ENCODE measurements at regions not wholly inside any gene's neighbourhood (a gene's known extent, or its start where the extent isn't known, plus 50 kb on each side); places are given as distances from the start of the nearest gene placed in this dataset.

DNA sequence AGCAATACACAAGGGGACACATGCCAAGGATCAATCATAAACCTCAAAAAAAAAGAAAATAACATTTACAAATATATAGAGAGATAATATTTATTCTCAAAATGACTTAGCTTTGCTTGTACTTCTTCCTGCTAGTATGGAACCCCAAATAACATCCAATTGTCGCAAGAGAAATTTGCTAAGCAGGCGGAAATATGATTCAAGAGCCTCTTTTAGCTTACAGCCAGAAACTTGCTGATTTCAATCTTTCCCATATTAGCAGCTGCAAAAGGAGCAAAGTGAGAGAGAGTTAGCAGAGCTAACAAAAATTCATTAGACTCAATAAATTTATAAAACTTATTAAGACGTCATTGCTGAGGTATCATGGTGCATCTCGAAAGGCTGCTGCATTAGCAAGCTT is 294.9 kb downstream of the FSIP2 start:
- Histone ChIP-seq H3K27ac (ENCODE audit: low read length) (no peak overlapping the region), H3K9me3 (ENCODE audit: control insufficient read depth, insufficient read depth, low read depth, low read length) (no peaks in the 10 kb centered on the region), H3K36me3 (ENCODE audit: control insufficient read depth, insufficient read depth, low read length) (no peaks in the 10 kb centered on the region), H3K4me1 (ENCODE audit: control insufficient read depth, insufficient read depth, low read length) (no peaks in the 10 kb centered on the region), H3K4me3 (ENCODE audit: low read depth in 2 of 2, low read length in 2 of 2) (no peak overlapping the region), H3K27me3 (ENCODE audit: control insufficient read depth, insufficient read depth, low read length) (no peaks in the 10 kb centered on the region)
- BruUV-seq (replicated peaks) = no TSS peak
- TF ChIP-seq TCF7L2 (IDR thresholded peaks at IDR 0.05; ENCODE audit: low read depth, low read length) (no peak), POLR2AphosphoS5 (IDR thresholded peaks at IDR 0.05; ENCODE audit: low read depth, low read length) (no peak), SIN3A (IDR thresholded peaks at IDR 0.05; ENCODE audit: borderline replicate concordance, insufficient read depth, low read depth, low read length) (no peak)
- TF ChIP-seq, protein P1, sequence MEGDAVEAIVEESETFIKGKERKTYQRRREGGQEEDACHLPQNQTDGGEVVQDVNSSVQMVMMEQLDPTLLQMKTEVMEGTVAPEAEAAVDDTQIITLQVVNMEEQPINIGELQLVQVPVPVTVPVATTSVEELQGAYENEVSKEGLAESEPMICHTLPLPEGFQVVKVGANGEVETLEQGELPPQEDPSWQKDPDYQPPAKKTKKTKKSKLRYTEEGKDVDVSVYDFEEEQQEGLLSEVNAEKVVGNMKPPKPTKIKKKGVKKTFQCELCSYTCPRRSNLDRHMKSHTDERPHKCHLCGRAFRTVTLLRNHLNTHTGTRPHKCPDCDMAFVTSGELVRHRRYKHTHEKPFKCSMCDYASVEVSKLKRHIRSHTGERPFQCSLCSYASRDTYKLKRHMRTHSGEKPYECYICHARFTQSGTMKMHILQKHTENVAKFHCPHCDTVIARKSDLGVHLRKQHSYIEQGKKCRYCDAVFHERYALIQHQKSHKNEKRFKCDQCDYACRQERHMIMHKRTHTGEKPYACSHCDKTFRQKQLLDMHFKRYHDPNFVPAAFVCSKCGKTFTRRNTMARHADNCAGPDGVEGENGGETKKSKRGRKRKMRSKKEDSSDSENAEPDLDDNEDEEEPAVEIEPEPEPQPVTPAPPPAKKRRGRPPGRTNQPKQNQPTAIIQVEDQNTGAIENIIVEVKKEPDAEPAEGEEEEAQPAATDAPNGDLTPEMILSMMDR (IDR thresholded peaks at IDR 0.05) = no peak
- TF ChIP-seq, protein P2, sequence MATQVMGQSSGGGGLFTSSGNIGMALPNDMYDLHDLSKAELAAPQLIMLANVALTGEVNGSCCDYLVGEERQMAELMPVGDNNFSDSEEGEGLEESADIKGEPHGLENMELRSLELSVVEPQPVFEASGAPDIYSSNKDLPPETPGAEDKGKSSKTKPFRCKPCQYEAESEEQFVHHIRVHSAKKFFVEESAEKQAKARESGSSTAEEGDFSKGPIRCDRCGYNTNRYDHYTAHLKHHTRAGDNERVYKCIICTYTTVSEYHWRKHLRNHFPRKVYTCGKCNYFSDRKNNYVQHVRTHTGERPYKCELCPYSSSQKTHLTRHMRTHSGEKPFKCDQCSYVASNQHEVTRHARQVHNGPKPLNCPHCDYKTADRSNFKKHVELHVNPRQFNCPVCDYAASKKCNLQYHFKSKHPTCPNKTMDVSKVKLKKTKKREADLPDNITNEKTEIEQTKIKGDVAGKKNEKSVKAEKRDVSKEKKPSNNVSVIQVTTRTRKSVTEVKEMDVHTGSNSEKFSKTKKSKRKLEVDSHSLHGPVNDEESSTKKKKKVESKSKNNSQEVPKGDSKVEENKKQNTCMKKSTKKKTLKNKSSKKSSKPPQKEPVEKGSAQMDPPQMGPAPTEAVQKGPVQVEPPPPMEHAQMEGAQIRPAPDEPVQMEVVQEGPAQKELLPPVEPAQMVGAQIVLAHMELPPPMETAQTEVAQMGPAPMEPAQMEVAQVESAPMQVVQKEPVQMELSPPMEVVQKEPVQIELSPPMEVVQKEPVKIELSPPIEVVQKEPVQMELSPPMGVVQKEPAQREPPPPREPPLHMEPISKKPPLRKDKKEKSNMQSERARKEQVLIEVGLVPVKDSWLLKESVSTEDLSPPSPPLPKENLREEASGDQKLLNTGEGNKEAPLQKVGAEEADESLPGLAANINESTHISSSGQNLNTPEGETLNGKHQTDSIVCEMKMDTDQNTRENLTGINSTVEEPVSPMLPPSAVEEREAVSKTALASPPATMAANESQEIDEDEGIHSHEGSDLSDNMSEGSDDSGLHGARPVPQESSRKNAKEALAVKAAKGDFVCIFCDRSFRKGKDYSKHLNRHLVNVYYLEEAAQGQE (IDR thresholded peaks at IDR 0.05; ENCODE audit: insufficient read depth in 1 of 2, low read depth in 2 of 2, low read length in 1 of 2) = no peak
- ATAC-seq (no peak), DNase-seq (ENCODE audit: low read depth, low spot score) (no peak)
- in situ Hi-C loops (cut with HindIII; ENCODE audit: low pct_unique_long_range_greater_than_20kb, low sequenced_read_pairs) = no loop called here
- CTCF ChIA-PET = no interaction called here
- POLR2A ChIA-PET = no interaction called here
- intact Hi-C loops (cut with micrococcal nuclease; ENCODE audit: unreplicated experiment) = no loop called here

DNA sequence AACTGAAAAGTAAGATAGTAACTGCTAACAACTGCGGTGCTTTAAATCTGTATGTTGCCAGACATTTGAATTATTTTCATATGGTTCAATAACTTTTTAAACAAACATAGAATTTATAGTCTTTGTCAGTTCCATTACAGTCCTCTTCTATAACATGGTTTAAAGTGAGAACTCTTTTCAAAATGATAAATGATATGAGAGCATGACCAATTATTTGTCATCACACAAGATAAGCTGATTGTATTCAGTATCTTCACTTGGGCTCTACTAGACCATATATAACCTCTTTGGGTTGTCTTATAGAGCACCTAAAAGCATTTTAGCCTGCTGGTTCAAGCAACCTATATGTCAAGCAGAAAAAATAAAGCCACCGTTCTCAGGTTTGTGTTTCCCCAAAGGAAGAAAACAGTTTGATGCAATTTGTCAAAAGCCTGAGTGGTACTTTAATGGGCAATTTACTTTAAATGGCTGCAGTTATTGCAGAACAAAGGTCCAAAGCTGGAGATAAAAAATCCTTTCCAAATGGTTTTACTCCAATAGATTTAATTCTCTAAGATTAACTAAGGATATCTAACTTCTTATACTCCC is 298.4 kb downstream of the FSIP2 start:
- ATAC-seq (no peak), DNase-seq (ENCODE audit: low read depth, low spot score) (no peak)
- ChIA-PET CTCF (no interaction called here), POLR2A (no interaction called here)
- no peaks in the 10 kb centered on the region for H3K36me3 ChIP-seq (ENCODE audit: control insufficient read depth, insufficient read depth, low read length)
- in situ Hi-C loops (cut with HindIII; ENCODE audit: low pct_unique_long_range_greater_than_20kb, low sequenced_read_pairs) = no loop called here
- TF ChIP-seq, protein P1 (IDR thresholded peaks at IDR 0.05) = no peak
- TF ChIP-seq SIN3A (IDR thresholded peaks at IDR 0.05; ENCODE audit: borderline replicate concordance, insufficient read depth, low read depth, low read length) = no peak
- TF ChIP-seq, protein P2 (IDR thresholded peaks at IDR 0.05; ENCODE audit: insufficient read depth in 1 of 2, low read depth in 2 of 2, low read length in 1 of 2) = no peak
- H3K4me3 ChIP-seq (ENCODE audit: low read depth in 2 of 2, low read length in 2 of 2) = no peak overlapping the region
- BruUV-seq (replicated peaks) = no TSS peak
- H3K4me1 ChIP-seq (ENCODE audit: control insufficient read depth, insufficient read depth, low read length) = no peaks in the 10 kb centered on the region
- no peak overlapping the region for H3K27ac ChIP-seq (ENCODE audit: low read length)
- H3K9me3 ChIP-seq (ENCODE audit: control insufficient read depth, insufficient read depth, low read depth, low read length) = no peaks in the 10 kb centered on the region
- intact Hi-C loops (cut with micrococcal nuclease; ENCODE audit: unreplicated experiment) = no loop called here
- H3K27me3 ChIP-seq (ENCODE audit: control insufficient read depth, insufficient read depth, low read length) = no peaks in the 10 kb centered on the region

All from Panc1 (cell line).